ENCODE measurements at regions not wholly inside any gene's neighbourhood (a gene's known extent, or its start where the extent isn't known, plus 50 kb on each side); places are given as distances from the start of the nearest gene placed in this dataset.

DNA sequence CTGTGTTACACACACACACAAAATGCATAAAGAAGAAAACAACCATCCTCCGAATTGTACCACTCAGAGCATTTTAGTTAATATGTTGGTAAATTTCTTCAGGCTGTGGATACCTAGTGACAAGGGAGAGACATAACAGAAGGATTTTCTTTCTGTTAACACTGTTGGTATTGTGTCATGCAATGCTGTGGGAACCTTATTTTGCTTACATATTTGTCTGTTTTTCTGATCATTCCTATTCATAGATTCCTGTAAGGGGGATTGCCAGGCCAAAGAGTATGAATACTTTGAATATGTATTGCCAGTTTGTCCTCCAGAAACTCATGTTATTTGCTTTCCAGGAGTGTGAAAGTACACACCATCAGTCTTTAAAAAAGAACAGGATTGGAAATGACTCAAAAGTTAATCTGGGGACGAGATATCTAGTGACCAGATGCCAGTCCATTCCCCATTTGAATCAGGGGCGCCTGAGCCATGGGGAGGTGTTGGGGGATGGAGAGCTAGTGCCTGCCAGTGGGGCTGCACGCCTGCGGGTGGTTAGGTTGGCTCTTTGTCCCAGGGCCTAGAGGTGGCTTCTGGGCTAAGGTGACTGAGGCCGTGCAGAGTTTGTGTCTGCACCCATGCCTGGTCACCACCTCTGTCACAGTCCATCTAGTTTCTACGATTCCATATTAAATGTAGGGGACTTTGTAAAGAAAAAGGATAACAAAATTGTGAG is 142.0 kb downstream of the PTPN20 start:
- DNase-seq (ENCODE audit: low read depth in 1 of 2, low spot score in 1 of 2) = no peak

DNA sequence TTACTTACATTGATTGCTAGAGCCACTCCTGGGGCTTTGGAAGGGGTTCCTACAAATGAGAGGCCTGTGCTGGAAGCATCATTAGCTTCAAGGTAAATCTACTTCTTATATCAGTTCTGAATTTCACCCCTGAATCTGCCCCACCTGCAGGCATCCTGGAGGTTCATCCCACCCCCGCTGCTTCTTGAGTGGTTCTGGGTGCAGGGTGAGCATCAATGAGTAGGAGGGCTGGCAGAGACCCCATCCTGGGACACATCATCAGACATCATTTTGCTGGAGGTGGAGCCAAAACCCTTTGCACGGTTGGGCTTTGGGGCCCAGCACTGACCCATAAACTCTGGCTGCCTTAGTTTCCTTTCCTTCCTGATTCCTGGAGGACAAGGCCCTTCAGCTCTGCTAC is 143.7 kb downstream of the PTPN20 start:
- DNase-seq (ENCODE audit: low read depth in 1 of 2, low spot score in 1 of 2) = no peak

DNA sequence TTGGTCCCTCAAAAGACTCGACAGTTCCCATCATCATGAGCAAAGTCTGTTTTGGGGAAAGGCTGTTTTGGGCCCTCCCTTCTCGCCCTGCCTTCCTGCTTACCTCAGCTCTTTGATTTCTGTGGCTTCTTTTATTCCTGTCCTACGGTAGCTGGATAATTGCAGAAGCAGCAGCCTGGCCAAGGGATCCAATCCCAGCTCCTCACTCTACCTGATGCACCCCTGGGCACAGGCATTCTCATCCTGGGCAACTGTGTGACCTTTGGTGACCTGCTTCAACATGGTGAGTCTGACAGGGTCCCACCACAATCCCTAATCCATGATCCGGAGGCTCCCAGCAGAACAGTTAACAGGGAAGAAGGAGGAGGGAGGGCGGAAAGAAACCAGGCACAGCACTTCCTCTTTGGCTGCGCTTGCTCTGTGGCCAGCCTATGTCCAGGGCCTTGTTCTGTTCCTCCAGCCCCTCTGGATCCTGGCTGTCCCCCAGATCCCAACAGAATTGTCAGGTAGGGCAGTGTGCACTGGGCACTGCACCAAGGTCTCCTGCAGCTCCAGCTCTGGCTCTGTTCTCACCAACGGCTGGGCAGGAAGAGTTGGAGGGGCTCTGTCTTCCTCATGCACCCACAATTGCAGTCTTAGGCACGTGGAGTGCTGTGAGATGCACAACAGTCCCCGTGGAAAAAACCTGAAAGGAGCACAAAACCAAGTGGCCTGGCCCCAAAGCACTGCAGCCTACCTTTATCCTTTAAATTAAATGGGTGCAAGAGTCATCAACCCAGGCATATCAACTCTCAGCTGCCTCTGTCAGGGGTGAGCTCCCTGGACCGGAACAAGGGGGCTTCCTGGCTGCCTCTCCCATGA is 144.4 kb downstream of the PTPN20 start:
- DNase-seq (ENCODE audit: low read depth in 1 of 2, low spot score in 1 of 2) = no peak

DNA sequence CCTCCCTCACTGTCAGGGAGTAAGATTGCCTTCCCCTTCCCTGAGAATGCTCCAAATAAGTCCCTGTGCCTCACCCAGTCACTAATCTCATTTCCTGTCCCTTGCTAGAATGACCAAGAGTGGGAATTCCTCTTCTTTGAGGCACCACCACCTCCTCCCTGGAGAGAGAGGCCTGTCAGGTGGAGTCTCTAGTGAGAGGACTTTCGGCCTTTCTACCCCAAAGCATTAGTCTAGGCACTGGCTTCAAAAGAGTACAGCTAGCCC is 145.0 kb downstream of the PTPN20 start:
- no peak for DNase-seq (ENCODE audit: low read depth in 1 of 2, low spot score in 1 of 2)

DNA sequence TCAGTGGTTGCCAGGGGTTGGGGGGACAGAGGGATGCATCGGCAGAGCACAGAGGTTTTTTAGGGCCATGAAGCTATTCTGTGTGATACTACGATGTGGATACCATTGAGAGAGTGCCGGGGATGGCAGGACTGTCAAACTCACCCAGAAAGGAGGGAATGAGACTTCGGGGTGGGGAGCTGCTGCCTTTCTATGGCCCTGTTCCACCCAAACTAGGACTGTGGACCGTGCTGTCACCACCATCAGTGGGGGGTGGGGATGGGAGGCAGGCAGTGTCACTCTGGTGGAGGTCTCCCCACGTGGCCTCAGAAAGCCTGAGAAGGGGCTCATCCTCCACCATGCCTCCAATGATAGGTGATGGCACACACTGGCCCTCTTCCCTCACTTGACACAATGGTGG is 146.2 kb downstream of the PTPN20 start:
- DNase-seq (ENCODE audit: low read depth in 1 of 2, low spot score in 1 of 2) = no peak

DNA sequence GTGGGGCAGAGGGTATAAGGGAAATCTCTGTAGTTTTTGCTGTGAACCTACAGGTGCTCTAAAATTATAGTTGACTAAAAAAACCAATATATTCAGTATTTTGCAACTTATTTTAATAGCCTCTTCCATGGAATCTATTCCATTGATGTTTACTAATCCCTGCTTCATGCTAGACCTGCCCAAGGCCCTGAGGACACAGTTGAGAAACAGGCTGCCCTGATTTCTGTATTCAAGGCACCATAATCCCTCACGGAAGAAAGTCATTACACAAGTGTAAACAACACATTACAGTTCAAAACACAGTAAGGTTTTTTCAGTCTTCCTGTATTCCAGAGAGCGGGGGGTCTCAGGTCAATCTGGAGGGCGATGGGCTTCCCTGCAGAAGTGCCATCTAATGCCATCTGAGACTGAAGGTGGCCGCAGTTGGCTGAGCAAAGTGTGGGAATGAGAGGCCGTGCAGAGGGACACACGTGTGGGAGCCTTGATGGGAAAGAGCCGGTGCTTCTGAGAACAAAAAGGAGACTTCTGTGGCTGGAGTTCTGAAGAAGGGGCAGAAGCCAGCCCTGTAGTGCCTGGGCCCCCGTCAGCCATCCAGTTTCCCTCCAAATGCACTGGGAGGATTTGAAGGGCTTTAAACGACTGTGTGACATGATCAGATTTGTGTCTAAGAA is 146.9 kb downstream of the PTPN20 start:
- DNase-seq (ENCODE audit: low read depth in 1 of 2, low spot score in 1 of 2) = no peak

DNA sequence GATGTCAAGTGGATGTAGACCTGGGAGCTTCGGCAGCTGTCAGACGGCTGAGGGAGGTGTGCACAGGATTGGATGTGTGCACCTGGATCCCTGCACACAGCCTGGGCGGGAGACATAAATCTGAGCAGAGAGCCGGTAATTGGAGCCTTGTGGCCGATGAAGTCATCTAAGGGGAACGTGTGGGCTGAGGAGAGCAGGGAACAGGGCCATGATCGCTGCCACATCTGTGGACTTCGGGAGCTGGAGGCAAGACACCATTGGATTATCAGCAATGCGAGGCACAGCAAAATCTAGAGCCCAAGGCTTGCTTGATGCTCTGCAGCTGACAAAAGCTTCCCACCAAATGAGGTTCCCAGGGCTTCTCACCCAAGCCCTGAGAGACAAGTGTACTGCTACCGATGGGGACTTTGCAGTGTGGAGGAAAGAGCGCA is 147.7 kb downstream of the PTPN20 start:
- DNase-seq (ENCODE audit: low read depth in 1 of 2, low spot score in 1 of 2) = no peak

DNA sequence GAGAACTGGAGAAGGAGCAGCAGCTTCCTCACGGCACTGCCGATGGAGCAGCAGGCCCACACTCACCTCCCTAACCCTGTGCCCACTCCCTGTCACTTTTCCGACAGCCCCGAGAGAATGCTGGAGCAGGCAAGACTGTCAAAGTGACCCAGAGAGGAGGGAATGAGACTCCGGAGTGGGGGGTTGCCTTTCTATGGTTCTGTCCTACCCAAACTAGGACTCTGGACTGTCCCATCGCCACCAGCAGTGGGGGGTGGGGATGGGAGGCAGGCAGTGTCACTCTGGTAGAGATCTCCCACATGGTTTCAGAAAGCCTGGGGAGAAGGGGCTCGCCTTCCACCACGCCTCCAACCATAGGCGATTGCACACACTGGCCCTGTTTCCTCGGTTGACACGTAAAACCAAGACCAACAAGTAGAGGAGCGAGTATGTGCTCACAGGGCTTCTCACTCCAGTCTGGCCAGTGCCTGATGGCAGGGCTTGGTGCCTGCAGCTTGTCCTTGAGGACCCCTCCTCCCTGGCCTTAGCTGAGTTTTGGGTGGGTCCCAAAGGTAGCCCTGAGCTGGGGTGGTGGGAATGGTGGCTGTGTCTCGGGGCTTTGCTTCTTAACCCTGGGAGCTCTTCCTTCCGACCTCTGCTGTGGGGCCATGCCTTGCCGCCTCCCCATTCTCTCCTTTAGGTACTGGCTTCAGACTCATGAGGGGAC is 148.5 kb downstream of the PTPN20 start:
- DNase-seq (ENCODE audit: low read depth in 1 of 2, low spot score in 1 of 2) = no peak

DNA sequence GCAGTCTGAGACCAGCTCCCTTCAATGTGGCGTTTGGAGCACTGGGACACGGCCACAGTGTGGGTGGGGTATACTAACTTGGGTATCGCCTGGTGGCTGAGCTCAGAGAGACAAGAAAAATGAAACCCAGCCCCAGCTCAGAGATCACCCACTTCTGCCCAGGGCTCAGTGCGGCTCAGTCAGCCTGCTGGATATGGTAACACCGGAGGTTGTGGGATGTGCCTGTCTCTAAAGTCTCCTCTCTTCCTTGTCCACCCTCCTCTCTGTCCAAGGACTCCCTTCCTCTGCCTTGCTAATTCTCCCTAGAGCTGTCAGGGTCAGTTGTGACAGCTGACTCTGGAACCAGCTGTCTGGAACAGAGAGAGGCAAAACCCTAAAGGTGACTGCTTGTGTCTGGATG is 149.1 kb downstream of the PTPN20 start:
- no peak for DNase-seq (ENCODE audit: low read depth in 1 of 2, low spot score in 1 of 2)

DNA sequence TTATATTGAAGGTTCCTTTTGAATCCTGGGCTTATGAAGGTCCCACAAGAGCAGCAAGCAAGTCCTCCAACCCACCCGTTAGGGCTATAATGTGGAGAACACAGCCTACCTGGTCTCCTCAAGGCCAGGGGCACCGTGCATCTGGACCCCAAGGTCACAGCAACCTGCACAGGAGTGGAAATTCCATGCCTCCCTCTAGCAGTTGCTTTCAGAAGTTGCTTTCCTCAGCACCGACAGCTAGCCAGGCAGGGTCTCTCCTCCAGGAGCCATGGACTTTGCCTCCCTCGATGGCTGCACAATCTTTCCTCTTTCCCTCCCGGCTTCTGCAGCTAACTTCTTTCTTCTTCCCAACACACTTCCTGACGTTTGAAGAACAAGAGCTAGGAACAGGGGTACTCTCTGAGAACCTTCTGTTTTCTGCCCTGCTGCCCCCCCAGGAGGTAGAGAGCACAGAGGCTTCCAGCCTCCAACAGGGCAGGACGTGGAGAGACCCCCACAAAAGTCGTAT is 149.8 kb downstream of the PTPN20 start:
- no peak for DNase-seq (ENCODE audit: low read depth in 1 of 2, low spot score in 1 of 2)

DNA sequence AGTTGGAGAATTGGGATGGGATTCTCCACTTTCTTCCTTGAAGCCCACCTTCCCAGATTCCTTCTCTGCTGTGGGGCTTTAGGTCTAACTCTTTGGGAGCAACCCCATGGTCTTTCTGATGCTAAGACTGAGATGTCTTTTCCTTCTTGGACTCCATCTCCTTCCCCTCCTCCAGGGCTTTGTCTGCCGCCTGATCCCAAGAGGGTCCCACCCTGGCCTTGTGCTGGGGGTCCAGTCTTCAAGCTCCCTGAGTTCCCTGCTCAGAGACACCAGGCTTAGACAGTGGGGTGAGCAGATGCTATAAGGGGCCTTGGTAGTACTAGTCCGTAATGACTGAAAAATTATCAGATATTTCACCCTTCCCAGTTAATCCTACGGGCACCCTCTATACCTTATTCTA is 150.5 kb downstream of the PTPN20 start:
- no peak for DNase-seq (ENCODE audit: low read depth in 1 of 2, low spot score in 1 of 2)

DNA sequence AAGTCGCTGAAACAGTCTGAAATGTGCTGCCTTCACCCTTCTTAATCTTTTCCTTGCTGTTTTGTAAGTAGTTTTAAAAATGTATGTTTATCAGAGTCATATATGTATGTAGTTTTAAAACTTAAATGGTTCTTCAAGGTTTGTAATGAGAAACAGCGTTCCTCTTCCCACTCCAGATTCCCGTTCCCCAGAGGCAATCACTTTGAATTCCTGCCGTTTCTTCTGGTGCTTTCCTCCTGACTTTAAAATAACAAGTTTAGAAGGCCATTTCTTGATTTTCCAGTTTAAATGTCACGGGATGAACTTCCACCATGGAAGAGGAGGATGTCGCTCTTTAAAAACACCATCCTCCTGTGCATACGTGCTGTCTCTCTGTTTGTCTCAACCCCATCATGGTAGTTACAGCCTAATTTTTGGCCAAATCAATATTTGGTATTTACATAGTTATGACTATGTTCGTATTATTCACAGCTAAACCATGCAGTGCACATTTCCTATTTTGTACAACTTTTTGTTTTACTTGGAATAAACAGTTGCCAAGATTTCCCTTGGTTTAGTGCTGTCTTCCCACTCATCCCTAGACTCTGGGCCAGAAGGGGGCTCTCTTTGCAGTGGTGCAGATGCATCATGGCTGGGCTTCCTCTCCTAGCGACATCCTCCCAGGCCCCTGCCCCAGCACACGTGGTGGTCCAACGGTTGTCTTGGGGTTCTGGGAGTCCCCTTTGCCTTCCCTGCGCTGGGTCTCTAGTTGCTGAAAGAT is 151.4 kb downstream of the PTPN20 start:
- no peak for DNase-seq (ENCODE audit: low read depth in 1 of 2, low spot score in 1 of 2)

DNA sequence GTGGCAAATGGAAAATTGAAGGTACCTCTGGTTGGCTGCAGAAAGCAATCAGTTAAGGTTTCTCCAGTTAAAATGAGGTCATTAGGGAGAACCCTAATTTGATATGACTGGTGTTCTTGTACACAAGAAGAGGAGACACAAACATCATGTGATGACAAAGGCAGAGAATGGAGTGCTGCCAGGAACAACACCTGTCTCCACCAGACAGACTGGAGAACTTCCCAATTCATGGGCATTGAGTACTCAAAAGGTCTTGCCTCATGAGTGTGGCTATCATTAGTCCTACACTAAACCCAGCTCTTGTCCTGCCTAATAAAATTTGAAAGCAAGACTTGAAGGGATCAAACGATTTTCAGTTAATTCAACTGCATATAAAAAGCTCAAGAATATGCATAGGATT is 152.6 kb downstream of the PTPN20 start:
- no peak for DNase-seq (ENCODE audit: low read depth in 1 of 2, low spot score in 1 of 2)

DNA sequence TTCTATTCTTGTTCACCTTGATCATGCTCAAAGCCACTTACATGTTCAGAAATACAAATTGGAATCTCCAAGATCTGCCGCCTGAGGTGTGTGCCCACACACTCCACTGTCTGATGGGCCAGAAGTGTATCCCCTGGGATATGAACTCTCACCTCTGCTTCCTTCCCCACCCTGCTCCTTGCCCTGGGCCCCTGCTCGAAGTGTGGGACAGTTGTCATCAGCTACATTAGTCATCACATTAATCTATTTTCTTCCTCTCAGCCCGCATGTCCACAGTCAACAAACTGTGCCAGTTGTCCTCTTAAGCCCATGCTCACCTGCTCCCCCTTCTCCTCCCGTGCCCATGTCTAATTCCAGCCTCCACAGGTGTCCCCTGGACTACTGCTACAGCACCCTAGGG is 154.7 kb downstream of the PTPN20 start:
- no peak for DNase-seq (ENCODE audit: low read depth in 1 of 2, low spot score in 1 of 2)

DNA sequence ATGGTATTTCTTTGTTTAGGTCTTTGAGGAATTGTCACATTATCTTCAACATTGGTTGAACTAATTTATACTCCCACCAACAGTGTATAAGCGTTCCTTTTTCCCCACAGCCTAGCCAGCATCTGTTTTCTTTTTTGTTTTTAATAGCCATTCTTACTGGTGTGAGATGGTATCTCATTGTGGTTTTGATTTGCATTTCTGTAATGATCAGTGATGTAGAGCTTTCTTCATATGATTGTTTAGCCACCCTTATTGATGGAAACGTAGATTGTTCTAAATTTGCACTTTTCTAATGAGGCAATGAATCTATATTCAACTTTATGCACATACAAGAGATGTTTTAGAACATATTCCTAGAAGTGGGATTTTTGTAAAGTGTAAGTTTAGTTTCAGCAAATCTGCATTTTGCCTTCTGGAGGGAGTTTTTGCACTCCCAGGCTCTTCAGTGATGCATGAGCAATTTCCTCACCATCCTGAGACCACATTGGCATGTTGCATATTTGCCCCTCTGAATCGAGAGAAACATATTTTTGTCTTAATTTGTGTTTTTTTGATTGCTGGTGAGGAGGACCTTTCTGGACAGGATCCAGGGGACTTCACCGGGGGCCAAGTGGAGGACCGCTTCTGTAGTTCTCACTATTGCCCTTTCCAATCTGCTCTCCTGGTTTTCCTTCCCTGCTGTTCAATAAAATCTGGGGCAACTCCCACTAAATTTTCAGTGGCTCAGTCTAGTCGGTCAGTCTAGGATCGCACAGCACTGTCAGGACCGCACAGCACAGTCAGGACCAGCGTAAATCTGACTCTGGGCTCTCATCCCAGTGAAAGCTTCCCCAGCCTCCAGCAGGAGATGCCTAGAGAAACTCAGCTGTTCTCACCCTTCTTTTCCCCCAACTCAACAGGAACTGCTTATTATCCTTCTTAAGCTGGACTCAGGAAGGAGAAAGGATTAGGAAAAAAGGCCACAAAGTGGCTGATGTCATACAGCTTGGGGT is 157.0 kb downstream of the PTPN20 start:
- no peak for DNase-seq (ENCODE audit: low read depth in 1 of 2, low spot score in 1 of 2)

DNA sequence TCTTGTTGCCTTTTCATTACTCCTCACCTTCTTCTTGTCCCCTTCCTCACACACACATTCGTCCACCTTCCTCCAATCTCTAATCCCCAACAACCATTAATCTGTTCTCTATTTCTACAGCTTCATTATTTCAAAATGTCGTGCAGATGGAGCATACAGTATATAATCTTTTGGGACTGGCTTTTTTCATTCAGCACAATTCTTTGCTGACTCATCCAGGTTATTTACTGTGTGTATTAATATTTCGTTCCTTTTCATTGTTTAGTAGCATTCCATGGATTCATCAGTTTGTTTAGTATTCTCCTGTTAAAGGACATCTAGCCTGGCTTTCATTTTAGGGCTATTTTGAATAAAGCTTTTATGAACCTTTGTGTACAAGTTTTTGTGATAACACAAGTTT is 159.3 kb downstream of the PTPN20 start:
- DNase-seq (ENCODE audit: low read depth in 1 of 2, low spot score in 1 of 2) = no peak

DNA sequence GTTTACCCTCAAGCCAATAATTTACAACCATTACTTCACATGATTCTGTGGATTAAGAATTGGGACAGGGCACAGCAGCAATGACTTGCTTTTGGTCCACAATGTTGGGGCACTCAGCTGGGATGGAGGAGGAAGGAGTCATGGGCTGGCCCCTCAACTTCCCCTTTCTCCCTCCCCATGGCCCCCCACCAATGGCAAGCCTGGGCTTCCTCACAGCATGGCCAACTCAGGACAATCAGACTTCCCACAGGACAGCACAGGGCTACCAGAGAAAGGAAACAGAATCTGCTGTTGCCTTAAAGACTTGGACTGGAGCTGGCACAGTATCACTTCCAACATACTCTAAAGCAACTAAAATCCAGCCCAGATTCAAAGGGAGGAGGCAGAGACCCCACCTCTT is 160.7 kb downstream of the PTPN20 start:
- no peak for DNase-seq (ENCODE audit: low read depth in 1 of 2, low spot score in 1 of 2)

DNA sequence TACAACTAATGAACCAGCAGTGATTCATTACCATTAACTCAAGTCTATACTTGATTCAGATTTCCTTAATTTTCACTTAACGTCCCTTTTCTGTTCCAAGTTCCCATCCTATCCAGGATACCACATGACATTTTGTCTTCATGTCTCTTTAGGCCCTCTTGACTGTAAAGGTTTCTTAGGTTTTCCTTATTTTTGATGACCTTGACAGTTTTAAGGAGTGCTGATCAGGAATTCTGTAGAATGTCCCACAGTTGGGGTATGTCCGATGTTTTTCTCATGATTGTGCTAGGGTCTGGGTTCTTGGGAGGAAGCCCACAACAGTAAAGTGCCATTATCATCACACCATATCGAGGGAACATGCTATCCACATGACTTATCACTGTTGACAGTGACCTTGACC is 162.7 kb downstream of the PTPN20 start:
- DNase-seq (ENCODE audit: low read depth in 1 of 2, low spot score in 1 of 2) = no peak

DNA sequence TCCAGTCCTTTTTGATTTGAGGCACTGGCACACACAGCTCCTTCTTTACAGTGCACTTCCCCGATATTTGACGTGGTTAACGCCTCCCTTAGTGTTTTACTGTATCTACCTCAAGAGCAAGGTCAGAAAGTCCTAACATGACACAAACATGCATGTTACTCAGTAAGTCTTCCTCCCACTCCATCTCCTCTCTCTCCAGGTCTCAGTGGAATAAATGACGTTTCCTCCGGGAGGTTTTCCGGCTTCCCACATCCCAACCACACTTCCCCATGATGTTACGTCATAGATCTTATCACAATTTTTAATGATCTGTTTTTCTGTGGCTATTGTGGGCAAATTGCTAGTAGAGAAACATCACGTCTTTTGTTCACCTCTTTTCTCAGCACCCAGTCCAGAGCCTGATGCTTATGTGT is 165.7 kb downstream of the PTPN20 start:
- no peak for DNase-seq (ENCODE audit: low read depth in 1 of 2, low spot score in 1 of 2)

DNA sequence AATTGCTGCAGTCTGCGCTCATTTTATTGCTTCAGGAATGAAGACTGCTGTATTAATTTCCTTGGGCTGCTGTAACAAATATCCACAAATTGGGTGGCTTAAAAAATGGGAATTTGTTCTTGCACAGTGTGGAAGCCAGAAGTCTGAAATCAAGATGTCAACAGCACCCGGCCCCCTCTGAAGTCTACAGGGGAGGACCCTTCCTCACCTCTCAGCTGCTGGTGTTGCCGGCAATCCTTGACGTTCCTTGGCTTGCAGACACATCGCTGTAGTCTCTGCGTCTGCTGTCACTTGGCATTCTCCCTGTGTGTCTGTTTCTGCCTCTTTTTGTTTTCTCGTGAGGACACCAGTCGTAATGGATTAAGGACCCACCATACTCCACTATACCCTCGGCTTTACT is 166.2 kb downstream of the PTPN20 start:
- DNase-seq (ENCODE audit: low read depth in 1 of 2, low spot score in 1 of 2) = no peak

Data from activated T-helper 1 cell treated with anti-CD3 and anti-CD28 coated beads, Interleukin-2, amount 50 U/mL, for 16 hours (primary cell).